ENCODE measurements at regions not wholly inside any gene's neighbourhood (a gene's known extent, or its start where the extent isn't known, plus 50 kb on each side); places are given as distances from the start of the nearest gene placed in this dataset.

- Histone ChIP-seq H4K20me1 (ENCODE audit: insufficient read depth) (no peaks in the 10 kb centered on the region), H3K27me3 (ENCODE audit: insufficient read depth, low read depth, low read length) (no peaks in the 10 kb centered on the region), H3K9me2 (ENCODE audit: insufficient read depth, low read length) (no peaks in the 10 kb centered on the region), H3K27ac (ENCODE audit: low read length) (no peak overlapping the region), H3K79me2 (replicated peaks; ENCODE audit: insufficient read depth, low read length) (no peaks in the 10 kb centered on the region), H3K4me3 (ENCODE audit: low read length) (no peak overlapping the region), H3K9ac (ENCODE audit: low read length) (no peak overlapping the region), H2AFZ (ENCODE audit: low read depth, low read length) (no peak overlapping the region), H3F3A (ENCODE audit: insufficient read depth, low read length, poor library complexity, severe bottlenecking) (no peaks in the 10 kb centered on the region), H3K9me3 (ENCODE audit: low read length) (no peaks in the 10 kb centered on the region), H3K4me2 (ENCODE audit: low read length) (no peak overlapping the region), H3K36me3 (ENCODE audit: insufficient read depth, low read length) (no peaks in the 10 kb centered on the region)
- TF ChIP-seq EZH2 (IDR thresholded peaks at IDR 0.05; ENCODE audit: borderline replicate concordance, insufficient read depth, low read length, poor library complexity, severe bottlenecking), result no peak
- no peak for TF ChIP-seq TAF1 (IDR thresholded peaks at IDR 0.05; ENCODE audit: low read depth)
- no peak for TF ChIP-seq SMC3 (conservative IDR thresholded peaks at IDR 0.05; ENCODE audit: poor library complexity)
- no peak for TF ChIP-seq MXI1 (conservative IDR thresholded peaks at IDR 0.05; ENCODE audit: poor library complexity, severe bottlenecking)
- no peak for TF ChIP-seq EP300 (conservative IDR thresholded peaks at IDR 0.05; ENCODE audit: poor library complexity, severe bottlenecking)
- TF ChIP-seq RAD21 (conservative IDR thresholded peaks at IDR 0.05), result no peak
- TF ChIP-seq, protein P1, sequence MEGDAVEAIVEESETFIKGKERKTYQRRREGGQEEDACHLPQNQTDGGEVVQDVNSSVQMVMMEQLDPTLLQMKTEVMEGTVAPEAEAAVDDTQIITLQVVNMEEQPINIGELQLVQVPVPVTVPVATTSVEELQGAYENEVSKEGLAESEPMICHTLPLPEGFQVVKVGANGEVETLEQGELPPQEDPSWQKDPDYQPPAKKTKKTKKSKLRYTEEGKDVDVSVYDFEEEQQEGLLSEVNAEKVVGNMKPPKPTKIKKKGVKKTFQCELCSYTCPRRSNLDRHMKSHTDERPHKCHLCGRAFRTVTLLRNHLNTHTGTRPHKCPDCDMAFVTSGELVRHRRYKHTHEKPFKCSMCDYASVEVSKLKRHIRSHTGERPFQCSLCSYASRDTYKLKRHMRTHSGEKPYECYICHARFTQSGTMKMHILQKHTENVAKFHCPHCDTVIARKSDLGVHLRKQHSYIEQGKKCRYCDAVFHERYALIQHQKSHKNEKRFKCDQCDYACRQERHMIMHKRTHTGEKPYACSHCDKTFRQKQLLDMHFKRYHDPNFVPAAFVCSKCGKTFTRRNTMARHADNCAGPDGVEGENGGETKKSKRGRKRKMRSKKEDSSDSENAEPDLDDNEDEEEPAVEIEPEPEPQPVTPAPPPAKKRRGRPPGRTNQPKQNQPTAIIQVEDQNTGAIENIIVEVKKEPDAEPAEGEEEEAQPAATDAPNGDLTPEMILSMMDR (IDR thresholded peaks at IDR 0.05; ENCODE audit: poor library complexity, severe bottlenecking), result no peak
- TF ChIP-seq, protein P2, sequence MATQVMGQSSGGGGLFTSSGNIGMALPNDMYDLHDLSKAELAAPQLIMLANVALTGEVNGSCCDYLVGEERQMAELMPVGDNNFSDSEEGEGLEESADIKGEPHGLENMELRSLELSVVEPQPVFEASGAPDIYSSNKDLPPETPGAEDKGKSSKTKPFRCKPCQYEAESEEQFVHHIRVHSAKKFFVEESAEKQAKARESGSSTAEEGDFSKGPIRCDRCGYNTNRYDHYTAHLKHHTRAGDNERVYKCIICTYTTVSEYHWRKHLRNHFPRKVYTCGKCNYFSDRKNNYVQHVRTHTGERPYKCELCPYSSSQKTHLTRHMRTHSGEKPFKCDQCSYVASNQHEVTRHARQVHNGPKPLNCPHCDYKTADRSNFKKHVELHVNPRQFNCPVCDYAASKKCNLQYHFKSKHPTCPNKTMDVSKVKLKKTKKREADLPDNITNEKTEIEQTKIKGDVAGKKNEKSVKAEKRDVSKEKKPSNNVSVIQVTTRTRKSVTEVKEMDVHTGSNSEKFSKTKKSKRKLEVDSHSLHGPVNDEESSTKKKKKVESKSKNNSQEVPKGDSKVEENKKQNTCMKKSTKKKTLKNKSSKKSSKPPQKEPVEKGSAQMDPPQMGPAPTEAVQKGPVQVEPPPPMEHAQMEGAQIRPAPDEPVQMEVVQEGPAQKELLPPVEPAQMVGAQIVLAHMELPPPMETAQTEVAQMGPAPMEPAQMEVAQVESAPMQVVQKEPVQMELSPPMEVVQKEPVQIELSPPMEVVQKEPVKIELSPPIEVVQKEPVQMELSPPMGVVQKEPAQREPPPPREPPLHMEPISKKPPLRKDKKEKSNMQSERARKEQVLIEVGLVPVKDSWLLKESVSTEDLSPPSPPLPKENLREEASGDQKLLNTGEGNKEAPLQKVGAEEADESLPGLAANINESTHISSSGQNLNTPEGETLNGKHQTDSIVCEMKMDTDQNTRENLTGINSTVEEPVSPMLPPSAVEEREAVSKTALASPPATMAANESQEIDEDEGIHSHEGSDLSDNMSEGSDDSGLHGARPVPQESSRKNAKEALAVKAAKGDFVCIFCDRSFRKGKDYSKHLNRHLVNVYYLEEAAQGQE (IDR thresholded peaks at IDR 0.05; ENCODE audit: borderline replicate concordance), result no peak
- no peak for TF ChIP-seq POLR2AphosphoS5 (IDR thresholded peaks at IDR 0.05)
Observed at GRCh38 chr7:41507686-41508268, 195.1 kb downstream of the INHBA start.

GRCh38 chr7:41504214-41504980 is 198.5 kb downstream of the INHBA start:
- no peaks in the 10 kb centered on the region for H4K20me1 ChIP-seq (ENCODE audit: insufficient read depth)
- TF ChIP-seq, protein P2 (IDR thresholded peaks at IDR 0.05; ENCODE audit: borderline replicate concordance), result no peak
- TF ChIP-seq, protein P1 (IDR thresholded peaks at IDR 0.05; ENCODE audit: poor library complexity, severe bottlenecking), result no peak
- TF ChIP-seq MXI1 (conservative IDR thresholded peaks at IDR 0.05; ENCODE audit: poor library complexity, severe bottlenecking) (no peak), POLR2AphosphoS5 (IDR thresholded peaks at IDR 0.05) (no peak), EP300 (conservative IDR thresholded peaks at IDR 0.05; ENCODE audit: poor library complexity, severe bottlenecking) (no peak), EZH2 (IDR thresholded peaks at IDR 0.05; ENCODE audit: borderline replicate concordance, insufficient read depth, low read length, poor library complexity, severe bottlenecking) (no peak), RAD21 (conservative IDR thresholded peaks at IDR 0.05) (no peak), TAF1 (IDR thresholded peaks at IDR 0.05; ENCODE audit: low read depth) (no peak), SMC3 (conservative IDR thresholded peaks at IDR 0.05; ENCODE audit: poor library complexity) (no peak)
- H3K9ac ChIP-seq (ENCODE audit: low read length), result no peak overlapping the region
- H3K36me3 ChIP-seq (ENCODE audit: insufficient read depth, low read length), result no peaks in the 10 kb centered on the region
- no peaks in the 10 kb centered on the region for H3K79me2 ChIP-seq (replicated peaks; ENCODE audit: insufficient read depth, low read length)
- no peak overlapping the region for H3K4me3 ChIP-seq (ENCODE audit: low read length)
- H3K4me2 ChIP-seq (ENCODE audit: low read length), result no peak overlapping the region
- H2AFZ ChIP-seq (ENCODE audit: low read depth, low read length), result no peak overlapping the region
- no peaks in the 10 kb centered on the region for H3K27me3 ChIP-seq (ENCODE audit: insufficient read depth, low read depth, low read length)
- no peaks in the 10 kb centered on the region for H3K9me3 ChIP-seq (ENCODE audit: low read length)
- no peak overlapping the region for H3K27ac ChIP-seq (ENCODE audit: low read length)
- H3K9me2 ChIP-seq (ENCODE audit: insufficient read depth, low read length), result no peaks in the 10 kb centered on the region
- H3F3A ChIP-seq (ENCODE audit: insufficient read depth, low read length, poor library complexity, severe bottlenecking), result no peaks in the 10 kb centered on the region

Data from neural cell (in vitro differentiated cells).